CD4-positive, alpha-beta T cell treated with Interleukin-21 for 1 hour (primary cell): ENCODE measurements at regions not wholly inside any gene's neighbourhood (a gene's known extent, or its start where the extent isn't known, plus 50 kb on each side); places are given as distances from the start of the nearest gene placed in this dataset.

ENCODE experiments used
- DNase-seq: peaks from one replicate; pipeline ENCODE4 v3.0.0-alpha.2; 2020

- DNase-seq, result no peak
Observed at GRCh38 chr5:165152058-165152457, 1646.6 kb downstream of the MAT2B start.

GRCh38 chr5:165157219-165157618, 1651.8 kb downstream of the MAT2B start:
- DNase-seq, result no peak

- no peak for DNase-seq
Observed at GRCh38 chr5:165161204-165161603, 1655.8 kb downstream of the MAT2B start.

GRCh38 chr5:165163861-165164260, 1658.4 kb downstream of the MAT2B start:
- no peak for DNase-seq

GRCh38 chr5:165173651-165174050, 1668.2 kb downstream of the MAT2B start:
- DNase-seq, result no peak

GRCh38 chr5:165175041-165175440, 1669.6 kb downstream of the MAT2B start:
- DNase-seq, result no peak

- DNase-seq, result no peak
Observed at GRCh38 chr5:165184183-165184582, 1678.8 kb downstream of the MAT2B start.

GRCh38 chr5:165185716-165186115, 1680.3 kb downstream of the MAT2B start:
- no peak for DNase-seq

- DNase-seq, result no peak
Observed at GRCh38 chr5:165187815-165188214, 1682.4 kb downstream of the MAT2B start.

- DNase-seq, result peak; percentile 6
Observed at GRCh38 chr5:165188556-165189175, 1683.2 kb downstream of the MAT2B start.

GRCh38 chr5:165196961-165197360, 1691.5 kb downstream of the MAT2B start:
- DNase-seq, result no peak

GRCh38 chr5:165201369-165201768, 1696.0 kb downstream of the MAT2B start:
- DNase-seq, result no peak

- no peak for DNase-seq
Observed at GRCh38 chr5:165201771-165202518, 1696.5 kb downstream of the MAT2B start.

GRCh38 chr5:165202519-165202910, 1697.1 kb downstream of the MAT2B start:
- DNase-seq, result no peak

GRCh38 chr5:165209101-165209727, 1703.8 kb downstream of the MAT2B start:
- no peak for DNase-seq

- DNase-seq, result no peak
Observed at GRCh38 chr5:165224366-165225045, 1719.1 kb downstream of the MAT2B start.

- DNase-seq, result no peak
Observed at GRCh38 chr5:165227515-165227914, 1722.1 kb downstream of the MAT2B start.

- DNase-seq, result no peak
Observed at GRCh38 chr5:165228184-165228583, 1722.8 kb downstream of the MAT2B start.

- no peak for DNase-seq
Observed at GRCh38 chr5:165231821-165232508, 1726.5 kb downstream of the MAT2B start.

GRCh38 chr5:165232509-165233028, 1727.2 kb downstream of the MAT2B start:
- no peak for DNase-seq

GRCh38 chr5:165241811-165242210, 1736.4 kb downstream of the MAT2B start:
- no peak for DNase-seq

GRCh38 chr5:165242646-165243045, 1737.2 kb downstream of the MAT2B start:
- no peak for DNase-seq

- DNase-seq, result no peak
Observed at GRCh38 chr5:165244407-165244806, 1739.0 kb downstream of the MAT2B start.
